SK-N-SH (cell line): ENCODE measurements at regions not wholly inside any gene's neighbourhood (a gene's known extent, or its start where the extent isn't known, plus 50 kb on each side); places are given as distances from the start of the nearest gene placed in this dataset.

ENCODE experiments used
- CTCF ChIP-seq: fragments of 200-600 bp; sonication (generic); IDR thresholded peaks from 2 replicates; pipeline ENCODE4 v1.6.1; 2017; ENCODE audit warnings: antibody characterized with exemption, mild to moderate bottlenecking, moderate library complexity
- PBX3 ChIP-seq: IDR thresholded peaks from 2 replicates; pipeline ENCODE4; 2012
- POLR2AphosphoS5 ChIP-seq: IDR thresholded peaks from 2 replicates; pipeline ENCODE4 v1.6.1; 2012; ENCODE audit warnings: low read depth, low read length

GRCh38 chr2:19811186-19811585 is 90.6 kb downstream of the TTC32 start:
- TF ChIP-seq POLR2AphosphoS5 (no peak), CTCF (no peak), PBX3 (no peak)
